GM03348 (cell line): ENCODE measurements at regions not wholly inside any gene's neighbourhood (a gene's known extent, or its start where the extent isn't known, plus 50 kb on each side); places are given as distances from the start of the nearest gene placed in this dataset.
A peak's percentile ranks its signal among the peaks of the same experiment; 100 is the strongest.
"Not testable (repeated sequence)": the region's sequence is repeated elsewhere in the genome, so short reads cannot be mapped to it uniquely, and the experiment has no call there.

Experiments
- DNase-seq: peaks from one replicate; pipeline ENCODE4 v3.0.0; 2012; ENCODE audit warnings: low spot score

DNA sequence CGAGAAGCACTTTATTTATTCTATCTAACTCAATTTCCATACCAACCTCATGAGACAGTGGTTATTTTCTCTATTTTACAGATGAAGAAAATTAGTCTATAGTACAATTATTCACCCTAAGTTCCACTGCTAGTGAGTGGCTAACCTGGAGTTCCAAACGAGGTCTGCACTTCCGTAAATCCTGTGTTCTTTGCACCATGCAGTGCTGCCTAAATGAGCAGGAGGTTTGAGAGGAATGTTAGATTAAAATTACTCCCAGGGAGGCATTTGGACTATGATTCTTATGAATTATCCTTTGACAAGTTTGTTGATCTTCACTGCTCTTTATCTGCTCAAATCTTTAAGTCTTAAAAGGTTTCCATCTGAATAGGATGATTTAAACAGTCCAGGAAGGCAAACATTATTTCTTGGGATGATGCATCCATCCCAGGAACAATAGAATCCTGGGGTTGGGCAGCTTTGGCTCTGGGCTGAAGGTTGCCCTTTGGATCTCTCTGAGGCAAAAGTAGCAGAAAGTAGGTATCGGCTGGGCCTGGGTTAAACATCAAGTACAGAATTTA lies 400.8 kb downstream of the REEP3 start:
- DNase-seq: no peak

DNA sequence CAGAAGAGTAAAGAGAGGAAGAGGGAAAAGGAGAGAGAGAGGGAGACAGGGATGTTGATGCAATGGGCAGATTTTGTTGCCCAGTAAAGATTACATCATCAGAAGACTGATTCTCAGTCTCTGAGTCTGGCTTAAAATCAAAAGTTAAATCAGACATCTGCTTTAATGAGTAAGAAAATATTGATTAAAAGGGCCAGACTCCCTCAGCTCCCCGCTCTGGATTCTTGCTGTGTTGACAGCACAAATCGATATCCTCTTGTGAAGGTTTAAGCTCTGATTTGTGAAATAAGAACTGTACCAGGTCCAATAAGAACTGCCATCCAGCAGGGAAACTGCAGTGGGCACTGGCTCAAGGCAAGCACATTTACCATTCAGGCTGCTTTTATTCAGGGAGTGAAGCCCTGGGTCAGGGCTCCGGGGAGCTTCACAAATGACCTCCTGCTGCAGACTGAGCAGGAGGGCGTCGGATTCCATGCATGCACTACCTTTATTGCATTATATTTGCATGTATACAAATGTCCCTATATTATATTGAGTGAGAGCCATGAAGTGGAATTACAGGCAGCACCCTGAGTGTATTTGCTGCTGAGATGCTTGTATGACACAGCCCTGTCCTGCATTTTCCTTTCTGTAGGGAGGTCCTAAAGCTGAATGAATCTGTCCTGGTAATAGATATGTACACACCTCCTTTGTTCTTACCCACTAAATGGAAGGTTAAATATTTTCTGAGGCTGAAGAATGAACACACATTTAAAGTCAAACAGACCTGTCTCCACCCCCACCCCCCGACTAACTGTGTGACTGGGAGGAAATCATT lies 401.5 kb downstream of the REEP3 start:
- DNase-seq: peak; percentile 17

DNA sequence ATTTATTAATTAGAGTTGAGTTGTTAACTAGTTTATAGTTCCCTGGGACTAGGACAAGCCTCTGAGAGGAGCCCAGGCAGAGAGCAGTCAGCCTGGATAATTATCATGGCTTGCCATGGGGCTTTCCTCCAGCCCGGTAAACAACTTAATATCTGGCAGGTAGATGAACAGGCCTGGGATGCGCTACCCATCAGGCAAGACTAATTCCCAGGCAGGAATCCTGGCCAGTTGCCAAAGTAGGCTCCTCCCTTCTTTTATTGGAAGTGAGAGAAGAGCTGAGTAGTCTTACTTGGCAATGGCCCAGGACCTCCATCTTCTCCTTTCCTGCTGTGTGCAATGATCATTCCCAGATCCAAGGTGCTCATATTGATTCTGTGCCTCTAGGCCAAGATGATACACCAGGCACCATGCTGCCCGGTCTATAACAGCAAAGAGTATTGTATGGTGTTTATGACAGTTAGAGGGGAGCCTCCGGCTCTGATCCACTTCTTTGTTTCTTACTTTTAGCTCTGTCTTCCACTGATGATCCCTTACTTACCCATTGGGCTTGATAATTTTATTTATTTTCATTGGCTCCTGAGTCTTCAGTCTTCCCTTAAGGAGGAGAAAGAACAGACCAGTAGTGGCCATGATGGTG lies 408.7 kb downstream of the REEP3 start:
- no peak for DNase-seq

DNA sequence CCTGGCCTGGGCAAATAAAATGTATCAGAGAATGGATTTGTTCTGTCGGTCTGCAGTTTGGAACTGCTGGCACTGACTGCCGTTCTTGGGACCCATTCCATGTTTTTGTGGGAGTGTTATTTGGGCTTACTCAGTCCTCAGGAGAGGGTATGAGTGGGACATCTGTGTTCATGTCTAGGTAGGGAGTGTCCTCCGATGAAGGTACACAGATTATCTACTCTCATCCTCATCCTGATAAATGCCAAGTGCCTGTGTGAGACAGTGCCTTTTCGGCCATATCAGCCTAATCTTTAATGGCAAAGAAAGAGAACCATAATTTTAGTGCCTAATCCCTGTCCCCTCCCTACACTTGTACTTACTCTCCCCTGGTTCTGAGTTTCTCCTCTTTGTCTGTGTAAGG lies 409.4 kb downstream of the REEP3 start:
- DNase-seq: no peak

DNA sequence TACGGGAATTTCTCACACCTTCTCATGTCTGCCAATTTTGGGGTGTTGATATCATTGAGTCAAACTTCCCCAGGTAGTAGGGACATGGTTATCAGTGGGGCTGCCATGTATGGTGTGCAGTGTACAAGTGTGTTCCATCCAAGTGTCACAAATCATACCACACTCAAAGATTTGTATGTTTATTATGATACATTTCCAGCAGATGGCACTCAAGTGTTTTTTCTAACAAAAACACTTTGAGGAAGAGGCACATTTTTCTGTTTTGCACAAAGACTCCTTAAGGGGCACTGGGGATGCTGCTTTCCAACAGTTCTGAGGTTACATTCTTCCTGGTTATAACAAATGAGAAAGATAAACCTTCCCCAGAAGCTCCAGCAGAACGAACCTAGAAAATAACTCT lies 414.5 kb downstream of the REEP3 start:
- no peak for DNase-seq

DNA sequence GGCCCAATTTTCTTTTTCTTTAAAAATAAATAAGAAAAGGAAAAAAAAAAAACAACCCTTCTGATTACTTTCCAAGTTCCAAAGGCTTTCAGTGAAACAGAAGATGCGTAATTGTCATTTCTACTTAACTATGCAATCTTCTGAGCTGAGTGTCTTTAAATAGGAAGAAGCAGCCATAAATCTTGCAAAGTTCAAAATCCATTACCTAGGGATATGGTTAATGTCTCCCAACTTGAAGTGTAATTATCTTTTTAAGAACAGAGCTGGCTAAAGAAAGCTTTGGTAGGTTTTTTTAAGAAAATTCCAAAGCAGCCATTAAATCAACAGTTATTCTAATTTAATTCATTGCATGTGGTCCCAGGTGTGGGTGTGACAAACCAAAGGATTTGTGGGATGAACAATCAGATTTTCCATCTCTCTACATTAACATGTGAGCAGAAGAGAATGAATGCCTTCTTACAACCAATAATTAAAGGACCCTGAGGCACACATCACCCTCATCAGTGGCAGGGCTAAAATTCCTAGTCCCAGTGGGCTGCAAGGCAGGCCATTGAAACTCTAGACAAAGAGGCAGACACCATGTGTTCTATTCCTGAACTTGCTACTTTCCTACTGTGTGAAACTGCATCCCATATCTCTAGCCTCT lies 419.2 kb downstream of the REEP3 start:
- no peak for DNase-seq

DNA sequence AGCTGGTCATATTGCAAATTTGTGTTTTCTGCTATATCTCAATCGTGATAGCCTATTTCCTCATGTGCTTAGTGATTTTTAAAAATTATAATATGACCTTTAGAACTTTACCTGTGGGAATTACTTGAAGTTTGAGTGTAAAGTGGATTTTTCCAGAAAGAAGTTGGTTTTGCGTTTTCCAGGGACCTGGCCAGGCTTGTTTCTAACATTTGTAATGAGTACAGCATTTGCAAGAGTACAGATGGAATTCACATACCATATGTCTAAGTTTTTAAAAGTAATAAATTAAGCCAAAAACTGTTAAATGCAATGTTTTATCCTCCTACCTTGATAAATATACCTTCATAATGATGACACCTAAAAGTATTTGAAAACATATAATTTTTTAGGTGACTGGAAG lies 443.2 kb downstream of the REEP3 start:
- DNase-seq: no peak

DNA sequence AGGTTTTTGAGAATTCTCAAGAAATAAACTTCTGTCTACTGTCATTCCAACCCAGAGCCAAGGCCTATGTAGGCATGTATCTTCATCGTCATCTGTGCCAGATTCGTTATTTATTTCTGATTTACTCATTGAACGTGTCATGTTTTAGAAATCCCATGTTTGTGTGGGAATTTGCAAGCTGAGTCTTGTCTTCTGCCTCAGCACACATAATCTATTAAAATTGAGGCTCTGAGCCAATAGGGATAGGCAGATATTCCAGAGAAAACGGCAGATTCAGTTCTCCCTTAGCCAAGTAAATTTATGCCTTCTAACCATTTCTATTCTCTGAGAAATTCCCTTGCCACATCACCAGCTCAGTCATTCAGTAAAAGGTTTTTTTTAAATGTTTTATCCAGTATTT lies 444.6 kb downstream of the REEP3 start:
- no peak for DNase-seq

DNA sequence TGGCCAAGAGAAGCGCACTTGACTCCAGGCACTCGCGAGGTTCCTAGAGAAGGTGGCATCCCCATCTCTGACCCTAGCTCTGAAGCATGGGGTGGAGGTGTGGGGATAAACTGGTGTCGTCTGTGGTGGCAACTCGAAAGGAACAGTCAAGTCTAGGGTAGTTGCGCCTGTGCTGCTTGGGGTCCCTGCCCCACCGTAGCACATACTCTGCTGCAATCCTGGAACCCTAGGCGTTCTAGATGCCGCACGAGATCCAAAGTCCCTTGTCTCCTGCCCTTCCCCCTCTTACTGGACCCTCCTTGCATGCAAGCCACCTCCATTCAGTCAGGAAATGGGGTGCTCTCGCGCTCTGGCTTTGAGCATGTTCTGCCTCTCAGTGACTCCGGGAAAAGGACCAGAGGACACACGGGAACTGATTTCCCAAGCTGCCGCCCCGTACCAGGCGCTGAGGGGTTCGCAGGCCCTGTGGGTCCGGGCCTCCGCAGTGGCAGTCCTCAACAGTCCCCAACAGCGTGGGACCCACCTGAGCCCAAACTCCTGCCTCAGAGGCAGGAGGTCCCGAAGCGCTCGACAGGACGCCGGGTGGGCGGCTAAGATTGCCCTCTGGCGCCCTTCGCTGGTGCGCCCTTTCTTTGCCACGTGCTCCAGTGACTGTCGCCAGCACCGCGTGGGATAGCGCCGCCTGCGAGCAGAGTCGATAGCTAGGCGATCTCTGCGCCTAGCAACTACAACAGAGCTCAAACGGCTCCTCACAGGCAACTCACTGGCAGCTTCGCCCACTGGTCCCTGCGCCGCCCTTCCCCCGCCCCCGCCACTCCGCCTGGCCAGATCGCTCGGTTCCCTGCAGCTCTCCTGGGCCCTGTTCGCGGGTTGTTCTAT lies 452.0 kb downstream of the REEP3 start:
- DNase-seq: no peak

DNA sequence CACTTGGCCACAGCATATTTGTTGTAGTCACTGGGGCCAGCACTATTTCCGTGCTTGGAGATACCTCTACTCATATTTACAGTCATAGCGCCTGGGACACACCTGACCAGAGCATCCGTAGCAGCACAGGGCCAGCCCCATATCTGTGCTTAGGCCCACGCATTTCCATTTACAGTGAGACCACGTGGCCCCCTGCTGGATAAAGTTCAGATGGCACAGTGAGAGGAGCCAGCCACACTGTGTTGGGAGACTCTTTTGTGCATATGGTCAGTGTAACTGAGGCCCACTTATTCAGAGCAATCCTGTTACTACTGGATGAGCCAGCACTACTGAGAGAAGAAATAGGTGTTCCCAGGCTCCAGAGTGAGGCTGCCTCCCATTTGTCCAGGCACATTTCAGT lies 455.3 kb downstream of the REEP3 start:
- peak; percentile 72 for DNase-seq

DNA sequence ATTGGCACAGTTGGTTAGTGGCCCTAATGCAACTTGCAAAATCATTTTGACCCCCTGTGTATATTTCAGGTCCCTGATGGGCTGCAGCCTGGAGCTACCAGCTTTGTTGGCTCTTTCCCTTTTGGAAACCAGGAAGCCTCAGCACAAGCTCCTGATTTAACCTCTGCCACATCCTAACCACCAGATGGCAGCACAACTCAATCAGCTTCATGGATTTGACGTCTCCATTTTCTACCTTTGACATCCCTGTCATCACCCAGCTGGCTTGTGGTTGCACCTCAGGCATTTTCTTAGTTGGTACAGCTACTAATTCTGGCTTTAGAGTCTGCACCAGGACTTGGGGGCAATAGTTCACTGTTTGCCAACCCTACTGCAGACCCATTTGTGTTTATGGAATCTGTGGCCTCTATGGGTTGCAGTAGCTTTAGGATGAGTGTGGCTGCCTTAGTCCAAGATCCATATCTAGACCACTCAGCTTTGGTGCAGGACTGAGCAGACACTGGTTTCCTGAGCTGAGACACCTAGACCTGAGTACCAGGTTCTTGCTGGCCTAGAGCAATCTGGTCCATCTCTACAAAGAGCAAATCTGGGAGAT lies 456.2 kb downstream of the REEP3 start:
- DNase-seq: peak; percentile 69

DNA sequence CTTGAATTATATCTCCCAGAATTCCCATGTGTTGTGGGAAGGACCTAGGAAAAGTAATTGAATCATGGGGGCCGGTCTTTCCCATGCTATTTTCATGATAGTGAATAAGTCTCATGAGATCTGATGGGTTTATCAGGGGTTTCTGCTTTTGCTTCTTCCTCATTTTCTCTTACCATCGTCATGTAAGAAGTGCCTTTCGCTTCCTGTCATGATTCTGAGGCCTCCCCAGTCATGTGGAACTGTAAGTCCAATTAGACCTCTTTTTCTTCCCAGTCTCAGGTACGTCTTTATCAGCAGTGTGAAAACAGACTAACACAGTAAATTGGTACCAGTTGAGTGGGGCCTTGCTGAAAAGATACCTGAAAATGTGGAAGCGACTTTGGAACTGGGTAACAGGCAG lies 459.7 kb downstream of the REEP3 start:
- not testable (repeated sequence) for DNase-seq

DNA sequence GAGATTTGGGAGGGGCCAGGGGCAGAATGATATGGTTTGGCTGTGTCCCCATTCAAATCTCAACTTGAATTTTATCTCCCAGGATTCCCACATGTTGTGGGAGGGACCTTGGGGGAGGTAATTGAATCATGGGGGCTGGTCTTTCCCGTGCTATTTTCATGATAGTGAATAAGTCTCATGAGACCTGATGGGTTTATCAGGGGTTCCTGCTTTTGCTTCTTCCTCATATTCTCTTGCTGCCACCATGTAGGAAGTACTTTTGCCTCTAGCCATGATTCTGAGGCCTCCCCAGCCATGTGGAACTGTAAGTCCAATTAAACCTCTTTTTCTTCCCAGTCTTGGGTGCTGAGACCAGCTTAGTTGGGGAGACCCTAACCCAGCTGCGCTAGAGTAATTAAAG lies 462.9 kb downstream of the REEP3 start:
- DNase-seq: not testable (repeated sequence)

DNA sequence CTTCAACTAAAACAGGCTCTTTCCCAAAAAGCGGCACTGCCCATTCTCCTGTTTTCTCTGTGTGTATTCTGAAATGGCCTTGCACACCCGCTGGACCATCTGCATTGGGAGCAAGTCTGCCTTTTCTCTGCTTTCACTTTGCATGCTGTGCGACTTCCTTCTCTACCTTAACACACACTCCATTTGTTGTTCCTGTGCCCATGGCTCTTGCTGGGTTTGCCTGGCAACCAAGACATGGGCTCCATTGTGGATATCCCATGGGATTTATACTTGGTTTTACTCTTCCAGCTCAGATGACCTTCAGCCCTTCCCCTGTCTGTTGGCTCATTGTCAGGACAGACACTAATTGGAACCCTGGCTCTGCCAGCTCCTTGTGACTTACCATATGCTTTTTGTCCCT lies 465.3 kb downstream of the REEP3 start:
- DNase-seq: no peak

DNA sequence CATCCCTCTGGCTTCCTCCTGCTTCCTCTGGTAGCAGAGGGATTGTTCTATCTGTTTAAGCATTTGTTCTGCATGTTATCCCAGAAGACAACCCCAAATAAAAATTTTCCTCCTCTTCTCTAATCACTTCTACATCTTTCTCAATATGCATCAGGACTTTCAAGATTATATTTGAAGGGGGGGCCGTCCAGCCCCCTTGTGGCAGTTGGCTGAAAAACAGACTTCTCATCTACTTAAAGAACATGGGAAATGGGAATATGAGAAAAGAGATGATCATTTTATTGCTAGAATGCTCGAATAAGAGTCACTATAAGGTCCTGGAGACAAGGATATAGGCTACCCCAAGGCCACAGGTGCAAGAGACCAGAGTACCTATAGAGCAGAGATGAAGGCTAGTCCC lies 466.0 kb downstream of the REEP3 start:
- DNase-seq: no peak

DNA sequence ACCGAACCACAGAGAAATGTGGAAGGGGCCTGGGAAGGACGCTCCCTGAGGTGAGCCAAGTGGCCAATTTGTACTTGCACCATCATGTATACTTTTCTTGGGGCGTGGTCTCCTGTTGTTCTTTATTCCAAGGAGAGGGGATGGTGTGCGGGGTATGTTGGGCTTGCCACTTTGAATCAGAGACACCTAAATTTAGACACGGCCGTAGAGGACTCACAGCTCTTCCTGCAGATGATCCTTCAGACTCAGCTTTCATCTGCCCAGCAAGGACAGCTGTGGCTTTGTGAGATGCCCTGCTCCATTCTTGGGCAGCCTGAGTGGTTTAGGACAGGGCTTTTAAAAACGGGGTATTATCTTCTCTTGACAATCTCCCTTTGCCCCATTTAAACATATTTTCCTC lies 473.2 kb downstream of the REEP3 start:
- no peak for DNase-seq

DNA sequence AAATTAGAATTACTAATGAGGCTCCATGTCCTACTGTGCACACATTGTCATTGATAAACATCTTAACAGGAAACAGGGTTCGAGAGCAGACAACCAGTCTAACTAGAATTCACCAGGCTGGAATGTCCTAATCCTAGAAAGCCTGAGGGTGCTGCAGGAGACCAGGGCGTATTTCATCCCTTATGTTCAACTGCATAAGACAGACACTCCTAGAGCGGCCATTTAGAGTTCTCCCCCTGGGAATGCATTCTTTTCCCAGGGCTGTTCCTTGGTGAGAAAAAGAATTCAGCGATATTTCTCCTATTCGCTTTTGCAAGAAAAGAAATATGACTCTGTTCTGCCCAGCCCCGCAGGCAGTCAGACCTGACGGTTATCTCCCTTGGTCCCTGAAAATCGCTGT lies 486.0 kb downstream of the REEP3 start:
- no peak for DNase-seq

DNA sequence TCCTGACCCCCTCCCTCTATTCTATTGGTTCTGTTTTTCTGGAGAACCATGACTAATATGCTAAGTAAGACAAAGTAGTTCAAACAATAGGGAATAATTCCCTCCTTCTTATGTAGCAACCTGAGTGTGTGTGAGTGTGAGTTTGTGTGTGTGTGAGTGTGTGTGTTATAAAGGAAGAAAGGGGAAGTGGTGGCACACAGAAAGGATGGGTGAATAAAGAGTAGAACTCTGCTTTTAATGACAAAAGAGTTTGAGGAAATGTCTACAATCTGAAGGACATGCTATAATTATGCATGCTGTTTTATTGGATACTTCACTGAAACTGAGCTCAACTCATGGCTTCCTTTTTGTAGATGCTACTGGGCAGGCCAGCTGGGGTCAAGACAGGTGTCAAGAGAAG lies 489.5 kb downstream of the REEP3 start:
- no peak for DNase-seq

DNA sequence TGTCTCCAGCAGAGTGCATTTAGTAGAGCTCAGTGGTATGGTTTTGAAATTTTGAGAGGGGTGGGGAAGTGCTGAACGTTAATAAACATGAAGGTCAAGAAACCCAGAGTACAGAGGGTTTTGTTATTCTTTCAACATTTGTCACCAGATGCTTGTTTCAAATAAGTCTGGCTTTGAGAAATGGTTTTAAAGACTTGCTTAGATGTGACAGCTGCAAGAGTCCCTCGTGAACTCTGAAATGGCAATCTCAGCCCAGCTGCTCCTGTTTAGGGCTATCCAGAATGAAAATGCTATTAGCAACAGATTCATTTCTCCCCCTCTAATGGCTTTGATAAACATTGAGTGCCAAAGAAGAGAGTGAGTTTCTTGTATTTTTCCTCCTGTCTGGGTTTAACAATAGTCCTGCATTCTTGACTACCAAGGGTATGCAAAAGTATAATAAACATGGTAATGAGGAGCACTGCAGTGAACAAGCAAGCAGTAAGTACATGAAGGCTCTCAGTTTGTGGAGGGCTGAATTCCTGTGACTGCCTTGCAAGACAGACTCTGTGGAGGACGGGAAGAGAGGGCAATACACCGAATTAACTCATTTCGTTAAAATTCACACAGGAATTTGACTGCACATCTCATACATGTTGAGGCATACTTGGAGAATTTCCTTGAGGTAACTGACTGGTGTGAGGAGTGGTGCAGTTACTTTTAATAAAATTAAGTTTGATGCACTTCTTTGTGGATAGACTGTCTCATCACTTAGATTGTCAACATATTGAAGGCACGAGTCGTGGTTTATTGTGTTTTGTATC lies 490.9 kb downstream of the REEP3 start:
- DNase-seq: no peak

DNA sequence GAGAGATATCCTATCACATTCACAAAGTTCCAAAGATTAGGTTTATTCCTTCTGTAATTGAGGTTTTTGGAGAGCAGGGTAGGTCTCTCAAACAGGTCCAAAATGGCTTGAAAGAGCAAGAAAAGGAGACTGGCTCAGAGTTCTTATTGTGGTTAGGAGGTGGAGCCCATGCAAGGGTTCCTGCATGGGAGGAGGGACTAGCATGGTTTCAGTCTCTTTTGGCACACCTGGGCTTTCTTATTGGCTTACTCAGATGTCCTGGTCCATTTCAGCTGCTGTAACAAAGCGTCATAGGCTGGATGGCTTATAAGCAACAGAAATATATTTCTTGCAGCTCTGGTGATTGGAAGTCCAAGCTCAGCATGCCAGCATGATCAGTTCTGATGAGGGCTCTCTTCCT lies 493.1 kb downstream of the REEP3 start:
- DNase-seq: no peak
